Mesenchymal stem cell (in vitro differentiated cells and primary cell): ENCODE measurements at regions not wholly inside any gene's neighbourhood (a gene's known extent, or its start where the extent isn't known, plus 50 kb on each side); places are given as distances from the start of the nearest gene placed in this dataset.

Source experiments
- DNase-seq: peaks from one replicate; pipeline ENCODE4 v3.0.0-alpha.2; 2013
- H2AFZ ChIP-seq: one replicate; pipeline ENCODE4 v1.6.1; 2013; ENCODE audit warnings: low read depth, mild to moderate bottlenecking, control low read depth, inconsistent platforms, low read length, moderate library complexity
- H2AK5ac ChIP-seq: 2 replicates; pipeline ENCODE4 v1.6.1; 2013; ENCODE audit warnings: low read length, moderate library complexity, mild to moderate bottlenecking, inconsistent platforms; ENCODE audit not compliant: severe bottlenecking
- H2BK120ac ChIP-seq: one replicate; pipeline ENCODE4 v1.6.1; 2013; ENCODE audit warnings: low read depth, mild to moderate bottlenecking, inconsistent platforms, low read length, moderate library complexity
- H2BK12ac ChIP-seq, 2 experiments: one replicate each; pipeline ENCODE4 v1.6.1; 2013; ENCODE audit warnings: inconsistent platforms in 2 of 2, low read length in 2 of 2, mild to moderate bottlenecking in 2 of 2, moderate library complexity in 2 of 2, control low read depth in 1 of 2
- H2BK15ac ChIP-seq: one replicate; pipeline ENCODE4 v1.6.1; 2013; ENCODE audit warnings: mild to moderate bottlenecking, low read depth, inconsistent platforms; ENCODE audit not compliant: poor library complexity, severe bottlenecking
- H2BK5ac ChIP-seq: 2 replicates; pipeline ENCODE4 v1.6.1; 2013; ENCODE audit warnings: low read depth, mild to moderate bottlenecking, low read length, control low read depth, inconsistent platforms; ENCODE audit not compliant: poor library complexity, severe bottlenecking
- H3K14ac ChIP-seq, 2 experiments: one replicate each; pipeline ENCODE4 v1.6.1; 2013; ENCODE audit warnings: inconsistent platforms in 2 of 2, low read length in 2 of 2, control low read depth in 1 of 2, mild to moderate bottlenecking in 1 of 2, moderate library complexity in 1 of 2
- H3K18ac ChIP-seq, 2 experiments: one replicate each; pipeline ENCODE4 v1.6.1; 2013; ENCODE audit warnings: inconsistent platforms in 2 of 2, low read length in 2 of 2, control low read depth in 1 of 2, low read depth in 1 of 2, mild to moderate bottlenecking in 1 of 2
- H3K23ac ChIP-seq, 2 experiments: one replicate each; pipeline ENCODE4 v1.6.1; 2013; ENCODE audit warnings: inconsistent platforms in 2 of 2, low read length in 2 of 2, mild to moderate bottlenecking in 2 of 2, moderate library complexity in 2 of 2, control low read depth in 1 of 2
- H3K27ac ChIP-seq: 2 replicates; pipeline ENCODE4 v1.5.1; 2013; ENCODE audit warnings: mild to moderate bottlenecking, moderate library complexity, low read length, control low read depth, inconsistent platforms; ENCODE audit not compliant: poor library complexity, severe bottlenecking
- H3K27me3 ChIP-seq, 2 experiments: 2 replicates each; pipeline versions ENCODE4 v1.6.1 to v1.7.0; 2013; ENCODE audit warnings: low read length in 2 of 2, mild to moderate bottlenecking in 2 of 2, moderate library complexity in 2 of 2, control low read depth in 1 of 2, inconsistent platforms in 1 of 2; ENCODE audit not compliant: control insufficient read depth in 1 of 2, insufficient read depth in 1 of 2
- H3K36me3 ChIP-seq, 2 experiments: 2 replicates each; pipeline versions ENCODE4 v1.6.1 to v1.7.0; 2013; ENCODE audit warnings: low read length in 2 of 2, control low read depth in 1 of 2, inconsistent platforms in 1 of 2, low read depth in 1 of 2, mild to moderate bottlenecking in 1 of 2; ENCODE audit not compliant: insufficient read depth in 2 of 2, control insufficient read depth in 1 of 2
- H3K4ac ChIP-seq, 2 experiments: one replicate each; pipeline ENCODE4 v1.6.1; 2013; ENCODE audit warnings: inconsistent platforms in 2 of 2, low read length in 2 of 2, mild to moderate bottlenecking in 2 of 2, moderate library complexity in 2 of 2, control low read depth in 1 of 2, low read depth in 1 of 2
- H3K4me1 ChIP-seq: 2 replicates; pipeline ENCODE4 v1.6.1; 2013; ENCODE audit warnings: low read depth, low read length, control low read depth; ENCODE audit not compliant: control insufficient read depth, insufficient read depth
- H3K4me2 ChIP-seq: 2 replicates; pipeline ENCODE4 v1.6.1; 2013; ENCODE audit warnings: low read length, mild to moderate bottlenecking, inconsistent platforms; ENCODE audit not compliant: poor library complexity, severe bottlenecking
- H3K4me3 ChIP-seq, 2 experiments: 2 replicates each; pipeline versions ENCODE4 v1.5.1 to v1.7.0; 2013; ENCODE audit warnings: low read length in 2 of 2, mild to moderate bottlenecking in 2 of 2, control low read depth in 1 of 2, low read depth in 1 of 2; ENCODE audit not compliant: insufficient read depth in 1 of 2
- H3K79me1 ChIP-seq: replicated peaks from 2 replicates; pipeline ENCODE4 v1.6.1; 2013; ENCODE audit warnings: mild to moderate bottlenecking, control low read depth, low read length, inconsistent platforms; ENCODE audit not compliant: poor library complexity, severe bottlenecking
- H3K9ac ChIP-seq: 2 replicates; pipeline ENCODE4 v1.7.0; 2013; ENCODE audit warnings: mild to moderate bottlenecking, low read length, moderate library complexity
- H3K9me3 ChIP-seq: 2 replicates; pipeline ENCODE4 v1.7.0; 2013; ENCODE audit warnings: mild to moderate bottlenecking, low read length; ENCODE audit not compliant: control insufficient read depth
- H4K8ac ChIP-seq: one replicate; pipeline ENCODE4 v1.6.1; 2013; ENCODE audit warnings: inconsistent platforms, mild to moderate bottlenecking, low read length, moderate library complexity
- H4K91ac ChIP-seq: one replicate; pipeline ENCODE4 v1.6.1; 2013; ENCODE audit warnings: mild to moderate bottlenecking, low read length, inconsistent platforms
- WGBS: methylation state at CpG from one replicate; pipeline ENCODE4 v1.1.7; 2013; ENCODE audit warnings: mixed read lengths; 5-methylcytosine and 5-hydroxymethylcytosine counted together

DNA sequence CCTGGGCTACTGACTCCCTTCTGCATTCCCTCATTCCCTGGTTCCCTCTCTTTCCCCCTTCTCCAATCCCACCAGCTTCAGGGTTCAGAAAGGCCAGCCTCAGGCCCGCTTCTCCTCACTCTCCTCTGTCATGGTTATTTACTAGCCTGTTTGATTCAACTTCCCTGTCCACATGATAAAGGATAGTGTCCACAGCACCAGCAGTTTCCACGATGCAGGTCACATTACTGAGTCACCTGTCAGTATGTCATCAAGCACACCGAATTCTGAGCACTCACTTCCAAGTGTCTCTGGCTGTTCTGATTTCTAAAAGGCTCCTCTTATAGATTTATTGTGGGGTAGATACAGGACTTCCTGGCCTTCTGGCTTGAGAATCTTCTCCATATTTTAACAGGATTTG is 96.6 kb upstream of the CTNNB1 start:
- Histone ChIP-seq H2BK120ac (no peak overlapping the region), H3K4me3 (no peak overlapping the region), H4K8ac (peak overlapping the region; percentile 13), H4K91ac (no peak overlapping the region), H3K27me3 (peaks cover 4 to 17% of the 10 kb centered on the region in 2 experiments), H3K23ac (no peak overlapping the region), H3K27ac (no peak overlapping the region), H2BK15ac (no peak overlapping the region), H3K79me1 (no peaks in the 10 kb centered on the region), H2BK5ac (no peak overlapping the region), H3K9me3 (no peaks in the 10 kb centered on the region), H3K4me1 (no peaks in the 10 kb centered on the region), H3K9ac (no peak overlapping the region), H3K4ac (no peak overlapping the region), H3K36me3 (no peaks in the 10 kb centered on the region), H3K18ac (no peak overlapping the region), H3K4me2 (no peak overlapping the region), H2BK12ac (no peak overlapping the region), H2AK5ac (no peak overlapping the region), H3K14ac (no peak overlapping the region), H2AFZ (no peak overlapping the region)
- no peak for DNase-seq
- WGBS, result 84% methylated on average over 2 of the region's 3 CpGs

DNA sequence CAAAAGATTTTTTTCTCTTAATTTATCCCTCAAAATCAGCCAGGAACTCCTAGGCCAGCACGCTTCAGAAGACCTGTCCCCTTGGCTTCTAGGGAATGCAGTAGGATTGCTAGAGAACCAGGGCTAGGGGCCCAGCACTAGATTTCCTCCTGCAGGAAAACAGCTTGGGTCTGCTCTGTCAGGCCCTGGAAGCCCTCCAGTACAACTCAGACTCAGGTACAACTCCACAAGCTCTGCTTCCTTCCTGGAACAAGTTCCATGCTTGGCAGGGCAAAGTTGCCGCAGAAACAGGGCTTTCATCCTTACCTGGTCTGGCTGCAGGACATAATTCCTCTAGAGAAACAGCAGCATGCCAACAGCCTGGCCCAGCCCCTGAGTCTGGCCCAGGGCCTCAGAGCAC is 96.1 kb upstream of the CTNNB1 start:
- no peaks in the 10 kb centered on the region for H3K4me1 ChIP-seq
- no peak overlapping the region for H2BK15ac ChIP-seq
- no peak overlapping the region for H4K91ac ChIP-seq
- no peaks in the 10 kb centered on the region for H3K36me3 ChIP-seq
- no peak overlapping the region for H2BK5ac ChIP-seq
- no peak for DNase-seq
- no peaks in the 10 kb centered on the region for H3K79me1 ChIP-seq
- H3K9me3 ChIP-seq, result no peaks in the 10 kb centered on the region
- no peak overlapping the region for H2BK12ac ChIP-seq
- H2AK5ac ChIP-seq, result no peak overlapping the region
- no peak overlapping the region for H3K23ac ChIP-seq
- H3K9ac ChIP-seq, result no peak overlapping the region
- H2AFZ ChIP-seq, result no peak overlapping the region
- H2BK120ac ChIP-seq, result no peak overlapping the region
- H4K8ac ChIP-seq, result no peak overlapping the region
- no peak overlapping the region for H3K4me3 ChIP-seq
- no peak overlapping the region for H3K27ac ChIP-seq
- no peak overlapping the region for H3K18ac ChIP-seq
- H3K4me2 ChIP-seq, result no peak overlapping the region
- H3K14ac ChIP-seq, result no peak overlapping the region
- WGBS, result 95% methylated on average over 2 of the region's 2 CpGs
- H3K27me3 ChIP-seq, result peaks cover 4 to 17% of the 10 kb centered on the region in 2 experiments
- H3K4ac ChIP-seq, result no peak overlapping the region

DNA sequence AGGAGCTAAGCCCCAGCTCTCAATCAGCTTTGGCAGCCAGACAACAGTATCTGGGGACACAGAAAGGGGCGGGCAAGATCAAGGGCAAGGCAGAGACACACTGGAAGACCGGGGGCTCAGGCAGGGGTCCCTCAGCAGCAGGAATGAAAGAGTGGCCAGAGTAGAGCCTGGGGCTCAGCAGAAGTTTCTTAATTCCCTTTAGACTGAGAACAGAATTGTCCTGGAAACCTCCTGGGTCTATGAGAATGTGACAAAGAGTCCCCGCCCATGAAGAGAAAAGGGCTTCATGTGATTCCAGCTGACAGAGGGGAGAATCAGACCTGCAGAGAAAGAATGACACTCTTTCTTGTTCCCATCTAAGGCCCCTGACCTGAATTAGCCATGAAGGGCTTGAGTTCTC is 95.2 kb upstream of the CTNNB1 start:
- H2BK15ac ChIP-seq, result no peak overlapping the region
- H2BK120ac ChIP-seq, result no peak overlapping the region
- H3K4ac ChIP-seq, result no peak overlapping the region
- H3K14ac ChIP-seq, result no peak overlapping the region
- WGBS, result 68% methylated on average over 3 of the region's 3 CpGs
- no peak overlapping the region for H3K4me3 ChIP-seq
- H2BK5ac ChIP-seq, result no peak overlapping the region
- peaks cover 4 to 17% of the 10 kb centered on the region in 2 experiments for H3K27me3 ChIP-seq
- DNase-seq, result no peak
- no peak overlapping the region for H3K23ac ChIP-seq
- no peaks in the 10 kb centered on the region for H3K36me3 ChIP-seq
- H3K4me1 ChIP-seq, result no peaks in the 10 kb centered on the region
- H3K79me1 ChIP-seq, result no peaks in the 10 kb centered on the region
- H3K9ac ChIP-seq, result no peak overlapping the region
- no peak overlapping the region for H4K91ac ChIP-seq
- H2AK5ac ChIP-seq, result no peak overlapping the region
- H2BK12ac ChIP-seq, result no peak overlapping the region
- no peak overlapping the region for H3K27ac ChIP-seq
- no peak overlapping the region for H3K18ac ChIP-seq
- H4K8ac ChIP-seq, result no peak overlapping the region
- no peak overlapping the region for H2AFZ ChIP-seq
- H3K9me3 ChIP-seq, result no peaks in the 10 kb centered on the region
- no peak overlapping the region for H3K4me2 ChIP-seq

- Histone ChIP-seq H3K4me2 (no peak overlapping the region), H3K27ac (no peak overlapping the region), H3K23ac (no peak overlapping the region), H2BK5ac (no peak overlapping the region), H2AFZ (no peak overlapping the region), H3K9ac (no peak overlapping the region), H3K9me3 (no peaks in the 10 kb centered on the region), H2BK15ac (no peak overlapping the region), H3K4me1 (no peaks in the 10 kb centered on the region), H2BK12ac (no peak overlapping the region), H2BK120ac (no peak overlapping the region), H4K8ac (no peak overlapping the region), H3K79me1 (no peaks in the 10 kb centered on the region), H3K4me3 (no peak overlapping the region), H3K18ac (no peak overlapping the region), H3K14ac (no peak overlapping the region), H3K4ac (no peak overlapping the region), H2AK5ac (no peak overlapping the region), H4K91ac (no peak overlapping the region), H3K27me3 (peaks cover 16 to 26% of the 10 kb centered on the region in 2 experiments), H3K36me3 (no peaks in the 10 kb centered on the region)
- WGBS, result no CpG with 5 or more reads among the region's 2 CpGs
- DNase-seq, result no peak
These were observed 92.6 kb upstream of the CTNNB1 start for GRCh38 chr3:41106691-41107090.
